ENCODE measurements at regions not wholly inside any gene's neighbourhood (a gene's known extent, or its start where the extent isn't known, plus 50 kb on each side); places are given as distances from the start of the nearest gene placed in this dataset.
A peak's percentile ranks its signal among the peaks of the same experiment; 100 is the strongest.

DNA sequence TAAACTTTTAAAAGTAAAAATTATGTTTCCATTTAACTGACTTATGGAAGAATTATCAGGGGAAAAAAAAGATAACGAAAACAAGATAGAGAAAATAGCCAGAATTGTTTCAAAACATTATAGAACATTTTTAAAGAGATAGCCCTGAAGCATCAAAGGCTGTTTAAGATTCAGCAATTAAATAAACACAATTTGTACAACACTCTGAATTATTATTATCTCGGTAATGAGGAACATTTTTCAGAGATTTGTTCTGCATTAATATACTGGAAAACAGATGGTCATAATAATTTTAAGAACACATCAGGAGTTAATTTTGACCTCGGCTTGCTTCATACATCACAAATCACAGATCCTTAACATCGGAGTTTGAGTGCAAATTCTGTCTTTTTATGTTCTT lies 643.8 kb downstream of the SORCS1 start:
- FAIRE-seq (no peak), DNase-seq (ENCODE audit: low spot score) (no peak)

DNA sequence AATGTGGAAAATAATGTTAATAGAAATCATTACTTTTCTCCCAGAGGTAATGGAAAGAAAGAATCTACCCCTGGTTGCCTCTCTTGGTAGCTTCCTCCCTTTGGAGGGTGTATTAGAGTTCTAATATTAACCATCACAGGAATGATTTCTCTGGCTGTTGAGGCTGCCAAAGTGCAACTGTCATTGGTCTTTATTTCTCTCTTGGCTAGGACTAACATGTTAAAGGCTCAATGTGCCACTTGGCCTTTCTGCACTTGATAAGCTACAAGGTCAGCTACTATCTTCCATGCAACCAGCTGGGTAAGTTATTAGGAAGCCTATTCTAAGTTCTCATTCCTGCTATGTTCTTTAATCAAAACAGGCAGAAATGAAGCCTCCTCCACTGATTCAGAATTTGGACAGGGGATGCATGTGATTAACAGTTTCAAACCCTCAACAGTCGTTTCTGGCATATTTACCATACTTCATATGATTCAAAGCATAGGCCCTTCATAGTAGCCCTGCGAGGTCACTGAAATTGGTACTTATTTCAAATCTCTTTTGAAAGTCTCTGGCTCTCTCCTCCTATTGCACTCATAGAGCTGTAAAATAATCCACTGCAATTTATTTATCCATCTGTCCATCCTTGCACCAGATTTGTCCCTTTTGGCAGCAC lies 645.0 kb downstream of the SORCS1 start:
- FAIRE-seq = no peak
- no peak for DNase-seq (ENCODE audit: low spot score)

DNA sequence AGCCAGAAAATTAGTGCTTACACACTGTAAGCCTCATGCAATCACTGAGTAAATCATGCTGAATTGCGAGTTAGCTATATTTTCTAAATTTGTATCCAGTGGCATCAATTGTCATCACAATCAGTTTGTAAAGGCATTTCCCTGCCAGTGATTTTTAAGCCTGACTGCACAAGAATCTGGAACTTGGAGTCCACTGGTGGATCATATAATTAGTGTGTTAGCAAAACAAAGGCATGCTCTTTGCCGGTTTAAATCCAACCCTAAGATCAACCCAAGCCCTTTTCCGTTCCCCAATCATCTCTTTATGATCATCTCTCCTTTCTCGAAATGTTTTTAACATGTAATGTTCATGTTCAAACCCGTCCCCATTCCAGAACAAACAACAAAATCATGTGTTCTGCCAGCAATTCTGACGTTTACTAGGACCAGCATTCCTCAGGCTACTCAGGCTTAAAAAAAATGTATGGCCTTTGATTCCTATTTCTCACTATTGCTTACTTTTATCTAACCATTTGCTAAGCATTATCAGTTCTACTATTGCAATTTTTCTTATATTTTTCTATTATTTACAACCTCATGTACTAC lies 649.2 kb downstream of the SORCS1 start:
- FAIRE-seq (peak; percentile 44), DNase-seq (ENCODE audit: low spot score) (no peak)

DNA sequence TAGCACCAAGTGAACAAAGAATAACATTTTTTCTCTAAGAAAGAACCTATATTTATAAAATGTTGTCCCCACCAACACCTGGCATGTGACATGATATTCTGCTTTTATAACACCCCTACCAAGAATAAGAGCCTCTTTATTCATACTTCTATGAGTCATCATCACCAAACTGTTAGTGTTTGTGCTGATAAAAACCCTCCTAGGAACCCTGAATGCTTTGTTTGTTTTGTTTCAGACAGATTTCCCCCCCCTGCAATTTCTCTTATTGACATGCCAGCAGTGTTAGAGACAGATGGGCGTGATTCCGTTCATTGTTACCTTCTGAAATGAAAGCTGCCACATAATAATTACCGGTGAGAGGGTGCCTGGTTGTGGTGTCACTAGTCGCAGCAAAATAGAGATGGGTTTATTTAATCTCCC lies 651.1 kb downstream of the SORCS1 start:
- no peak for FAIRE-seq

DNA sequence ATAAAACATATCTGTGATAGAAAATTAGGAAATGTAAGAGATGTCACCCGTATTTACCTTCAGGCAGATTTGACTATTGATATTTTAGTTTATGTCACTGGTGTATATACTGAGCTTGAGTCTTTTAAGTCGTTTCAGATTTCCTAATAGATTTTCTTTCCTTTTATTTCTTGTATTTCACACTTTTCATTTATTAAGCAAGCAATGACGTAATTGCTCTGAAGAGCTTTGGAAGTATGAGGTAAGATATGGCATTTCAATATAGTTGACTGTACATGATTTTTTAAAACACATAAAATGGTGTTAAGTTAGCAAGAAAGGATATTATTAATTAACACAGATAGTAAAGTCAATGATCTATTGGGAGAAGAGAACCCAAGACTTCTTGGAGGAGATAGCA lies 652.6 kb downstream of the SORCS1 start:
- DNase-seq (ENCODE audit: low spot score) (no peak), FAIRE-seq (no peak)

More for the DNA sequence above, 651.1 kb downstream of the SORCS1 start:
- DNase-seq (ENCODE audit: low spot score) = peak; percentile 49

DNA sequence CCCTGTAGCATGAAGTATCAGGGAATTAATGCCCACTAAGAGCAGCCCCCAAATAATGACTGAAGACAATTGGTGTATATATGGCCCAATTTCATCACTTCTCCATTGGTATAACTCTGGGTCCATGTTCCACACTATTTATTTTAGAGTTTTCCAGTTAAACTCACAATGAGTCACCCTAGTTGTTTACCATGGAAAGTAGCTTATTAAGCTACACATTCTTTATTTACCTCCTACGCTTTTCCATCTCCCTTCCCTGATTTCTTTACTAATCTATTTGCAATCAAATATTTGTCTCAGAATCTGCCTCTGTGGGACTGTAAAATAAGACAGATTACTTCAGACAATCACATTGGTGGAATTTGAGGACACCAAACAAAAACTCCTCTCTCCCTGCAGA lies 655.6 kb downstream of the SORCS1 start:
- FAIRE-seq (no peak), DNase-seq (ENCODE audit: low spot score) (no peak)

DNA sequence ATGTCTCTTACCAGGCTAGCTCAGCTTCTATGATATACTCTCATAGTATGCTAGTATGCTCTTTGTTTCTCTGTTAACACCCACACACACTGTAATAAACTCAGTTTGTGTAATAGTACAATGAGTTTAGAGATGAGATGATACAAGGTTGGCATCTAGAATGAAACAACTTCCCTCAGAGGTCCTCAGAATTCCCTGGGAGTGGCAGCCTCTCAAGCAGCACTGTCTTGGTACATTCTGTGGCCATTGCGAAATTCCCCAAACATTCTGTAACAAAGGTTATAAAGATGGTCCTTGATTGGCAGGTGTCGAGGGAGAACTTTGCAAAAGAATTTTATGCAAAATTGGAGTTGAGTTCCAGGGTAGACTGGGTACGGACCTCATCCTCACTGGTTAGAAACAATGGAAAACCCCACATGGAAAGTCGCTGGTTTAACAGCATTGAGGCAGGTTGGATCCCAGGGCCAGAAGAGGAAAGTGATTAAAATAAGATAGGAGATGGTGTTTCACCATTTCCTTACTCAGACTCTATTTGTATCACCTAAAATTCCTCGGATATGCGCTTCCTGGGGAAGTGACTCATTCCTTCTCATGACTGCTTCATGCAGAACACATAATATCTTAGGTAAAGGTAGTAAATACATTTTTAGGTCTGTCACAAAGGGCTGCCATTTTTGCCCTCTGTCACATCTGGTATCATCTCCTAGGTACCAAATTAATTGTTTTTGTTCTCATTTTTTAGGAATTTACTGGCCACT lies 657.8 kb downstream of the SORCS1 start:
- DNase-seq (ENCODE audit: low spot score) (peak; percentile 18), FAIRE-seq (no peak)

DNA sequence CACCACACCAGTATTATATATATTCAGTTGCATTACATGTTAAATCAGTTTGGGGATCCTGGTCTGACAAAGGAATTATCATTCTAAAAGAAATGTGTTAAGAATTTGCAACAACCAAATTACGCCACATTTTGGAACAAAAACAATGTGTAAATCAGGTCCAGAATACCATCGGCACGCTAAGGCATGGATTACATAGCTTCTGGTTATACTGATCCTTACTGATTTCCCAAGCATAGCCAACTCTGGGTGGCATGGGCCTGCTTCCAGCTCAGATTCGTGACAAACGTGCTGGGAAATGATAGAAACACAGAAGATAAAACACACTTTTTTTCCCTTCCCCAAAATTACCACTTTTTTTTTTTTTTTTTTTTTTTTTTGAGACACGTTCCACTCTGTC lies 660.0 kb downstream of the SORCS1 start:
- no peak for FAIRE-seq
- no peak for DNase-seq (ENCODE audit: low spot score)

DNA sequence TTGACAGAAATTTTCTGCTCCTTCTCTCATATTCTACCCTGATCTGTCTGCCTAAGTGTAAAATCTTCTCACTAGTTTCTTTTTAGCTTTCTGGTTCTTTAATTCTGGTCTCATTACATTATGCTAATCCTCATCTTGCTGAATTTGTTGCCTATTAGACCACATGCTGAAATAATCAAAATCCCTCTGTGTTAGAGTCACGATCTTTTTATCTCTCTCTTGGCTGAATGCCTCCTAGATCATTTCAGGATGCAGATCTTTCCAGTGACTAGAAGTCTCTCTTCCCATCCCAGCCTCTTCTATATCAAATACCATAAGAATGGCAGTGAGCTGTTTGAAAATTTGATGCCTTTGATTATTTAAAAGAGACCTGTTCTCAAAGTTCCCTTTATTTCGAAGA lies 661.9 kb downstream of the SORCS1 start:
- FAIRE-seq = no peak

DNA sequence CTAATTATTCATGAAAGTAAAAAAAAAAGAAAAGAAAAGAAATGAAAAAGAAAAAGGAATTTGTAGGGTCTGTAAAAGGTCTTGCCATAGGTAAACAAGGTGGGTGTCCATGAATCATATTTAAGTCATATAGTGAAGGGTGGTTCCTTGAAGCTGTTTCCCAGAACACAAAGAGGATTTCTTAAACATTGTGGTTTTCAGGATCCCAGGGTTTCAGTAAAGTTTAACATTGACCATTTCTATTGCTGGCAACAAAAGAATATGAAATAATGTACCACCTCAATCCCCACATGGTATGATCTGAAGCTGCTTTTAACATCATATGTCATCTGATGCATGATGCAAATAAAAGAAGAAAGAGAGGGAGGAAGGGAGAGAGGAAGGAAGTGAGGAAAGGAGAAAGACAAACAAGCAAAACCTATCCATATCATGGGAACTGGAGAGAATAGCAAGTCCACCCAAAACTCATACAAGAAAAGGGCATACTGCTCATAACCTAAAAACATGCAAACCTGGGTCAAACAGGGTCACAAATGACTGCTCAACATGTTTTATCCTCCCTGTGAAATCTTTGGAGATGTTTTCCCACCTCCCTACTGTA lies 663.5 kb downstream of the SORCS1 start:
- FAIRE-seq (no peak), DNase-seq (ENCODE audit: low spot score) (no peak)

More for the DNA sequence above, 661.9 kb downstream of the SORCS1 start:
- no peak for DNase-seq (ENCODE audit: low spot score)

DNA sequence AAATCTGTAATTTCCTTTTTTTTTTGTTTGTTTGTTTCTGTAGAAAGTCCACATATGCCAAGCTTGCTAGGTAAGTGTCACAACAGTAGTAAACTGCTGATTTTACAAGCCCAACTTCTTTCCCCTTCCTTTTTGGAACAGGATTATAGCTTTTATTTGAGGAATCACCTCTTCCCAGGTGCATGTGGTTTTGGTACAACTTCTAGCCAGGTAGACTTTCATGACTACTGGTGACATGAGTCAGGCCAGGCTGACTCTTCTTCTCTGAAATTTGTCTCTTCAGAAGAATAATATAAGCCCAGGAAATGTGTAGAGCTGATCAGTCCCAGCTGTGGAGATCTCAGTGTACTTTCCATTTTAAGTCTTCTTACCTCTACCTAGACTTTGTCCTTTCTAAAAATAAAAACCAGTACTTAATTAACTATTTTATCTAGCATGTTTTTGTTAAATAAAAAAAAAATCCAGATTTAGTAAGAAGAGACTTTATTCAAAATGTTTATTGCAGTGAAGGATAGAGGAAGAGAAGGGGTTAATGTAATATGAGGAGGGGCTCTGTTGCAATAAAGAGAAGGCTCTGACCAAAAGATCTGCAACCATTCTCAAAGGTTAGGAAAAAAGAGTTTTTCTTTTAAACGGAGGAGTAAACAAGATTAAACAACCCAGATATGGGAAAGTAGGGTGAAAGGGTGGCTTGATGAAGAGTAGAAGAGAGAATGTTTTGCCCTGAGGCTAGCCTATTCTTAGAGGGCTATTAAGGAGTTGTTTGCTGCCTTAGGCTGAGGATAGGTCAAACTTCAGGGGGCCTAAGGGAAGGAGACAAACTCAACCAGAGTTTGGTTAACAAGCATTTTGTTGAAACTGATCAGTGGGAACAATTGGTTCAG lies 664.2 kb downstream of the SORCS1 start:
- no peak for FAIRE-seq
- no peak for DNase-seq (ENCODE audit: low spot score)

DNA sequence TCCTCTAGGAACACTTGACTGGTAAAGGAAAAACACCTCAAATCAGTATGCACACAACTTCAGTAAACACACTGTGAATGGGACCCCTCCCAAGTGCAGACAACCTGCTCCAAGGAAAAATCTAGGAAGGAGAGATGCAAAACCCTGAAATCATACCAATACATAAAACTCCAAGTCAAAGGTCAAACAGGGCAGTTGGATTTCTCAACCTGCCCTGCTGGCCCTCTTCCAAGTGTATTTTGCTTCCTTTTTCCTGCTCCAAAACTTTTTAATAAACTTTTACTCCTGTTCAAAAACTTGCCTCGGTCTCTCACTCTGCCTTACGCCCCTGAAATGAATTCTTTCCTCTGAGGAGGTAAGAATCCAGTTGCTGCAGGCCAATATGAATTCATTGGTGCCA lies 665.1 kb downstream of the SORCS1 start:
- FAIRE-seq (no peak), DNase-seq (ENCODE audit: low spot score) (no peak)

DNA sequence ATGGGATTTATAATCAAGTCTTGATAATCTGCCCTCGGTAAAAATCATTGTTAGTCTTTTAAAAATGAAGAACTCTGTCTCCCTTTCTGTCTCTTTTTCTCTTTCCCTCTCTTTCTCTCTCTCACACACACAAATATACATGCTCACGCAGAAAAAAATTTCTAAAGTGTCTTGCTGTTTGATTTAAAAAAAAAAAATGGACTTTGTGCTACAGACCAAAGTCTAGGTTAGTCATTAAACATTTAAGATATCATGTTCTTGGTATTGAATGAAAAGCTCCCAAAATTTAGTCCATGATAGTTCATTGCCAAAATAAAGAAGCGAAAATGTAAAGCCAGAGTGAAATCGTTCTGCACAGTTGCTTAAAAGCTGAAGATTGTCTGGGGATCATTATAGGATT lies 665.8 kb downstream of the SORCS1 start:
- FAIRE-seq (no peak), DNase-seq (ENCODE audit: low spot score) (no peak)

DNA sequence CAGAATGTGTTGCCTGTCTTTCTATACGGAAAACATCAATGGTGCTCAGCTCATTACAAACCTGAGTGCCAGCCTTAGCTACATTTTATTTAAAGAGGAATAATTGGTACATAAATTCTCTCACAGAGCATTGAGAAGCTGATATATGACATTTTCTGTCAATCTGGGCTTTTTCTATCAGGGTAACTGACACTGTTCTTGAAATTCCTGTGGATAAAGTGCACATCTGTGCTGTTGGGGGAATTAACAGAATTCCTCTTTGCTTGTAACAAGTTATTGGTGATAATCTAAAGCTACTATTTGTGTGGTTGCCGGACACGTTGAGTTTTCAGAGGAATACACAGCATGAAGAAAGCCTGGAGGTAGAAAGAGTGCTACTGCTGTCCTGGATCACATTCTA lies 668.6 kb downstream of the SORCS1 start:
- DNase-seq (ENCODE audit: low spot score) (no peak), FAIRE-seq (no peak)

DNA sequence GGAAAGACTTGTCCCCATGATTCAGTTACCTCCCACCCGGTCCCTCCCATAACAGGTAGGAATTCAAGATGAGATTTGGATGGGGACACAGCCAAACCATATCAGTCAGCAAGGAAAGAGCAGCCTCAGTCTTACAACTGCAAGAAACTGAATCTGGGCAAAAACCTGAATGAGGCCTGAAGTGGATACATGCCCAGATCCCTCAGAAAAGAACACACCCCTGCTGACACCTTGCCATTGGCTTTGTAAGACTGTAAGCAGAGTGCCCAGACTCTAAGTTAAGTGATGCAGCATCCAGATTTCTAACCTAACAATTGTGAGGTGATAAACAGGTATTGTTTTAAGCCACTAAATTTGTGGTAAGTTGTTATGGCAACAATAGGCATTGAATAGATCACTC lies 670.8 kb downstream of the SORCS1 start:
- DNase-seq (ENCODE audit: low spot score) = no peak
- no peak for FAIRE-seq

DNA sequence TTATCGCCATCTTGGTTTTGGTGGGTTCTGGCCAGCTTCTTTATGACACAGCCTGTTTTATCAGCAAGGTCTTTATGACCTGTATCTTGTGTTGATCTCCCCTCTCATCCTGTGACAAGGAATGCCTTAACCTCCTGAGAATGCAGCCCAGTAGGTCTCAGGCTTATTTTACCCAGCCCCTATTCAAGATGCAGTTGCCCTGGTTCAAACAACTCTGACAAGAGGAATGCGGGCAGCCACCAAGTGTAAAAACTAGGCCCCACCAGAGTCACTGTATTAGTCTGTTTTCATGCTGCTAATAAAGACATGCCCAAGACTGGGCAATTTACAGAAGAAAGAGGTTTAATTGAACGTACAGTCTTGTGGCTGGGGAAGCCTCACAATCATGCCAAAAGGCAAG lies 671.3 kb downstream of the SORCS1 start:
- DNase-seq (ENCODE audit: low spot score) (no peak), FAIRE-seq (no peak)

DNA sequence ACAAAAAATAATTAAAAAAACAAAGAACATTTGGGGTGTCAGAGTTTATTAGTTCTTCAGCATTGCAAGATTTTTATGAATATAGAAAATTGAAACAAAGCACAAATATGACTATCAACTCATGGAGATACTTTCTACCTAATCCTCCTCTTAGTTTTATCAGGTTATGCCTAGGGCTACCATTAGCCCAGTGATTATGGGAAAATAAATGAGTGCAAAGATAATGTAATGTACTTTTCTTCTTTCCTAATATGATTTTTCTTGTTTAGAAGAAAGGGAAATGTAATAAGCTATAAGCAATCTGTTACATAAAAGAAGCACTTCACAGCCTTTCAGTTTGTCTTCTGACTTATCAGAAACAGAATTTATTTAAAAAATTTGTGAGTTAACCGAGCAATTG lies 676.8 kb downstream of the SORCS1 start:
- DNase-seq (ENCODE audit: low spot score) (no peak), FAIRE-seq (no peak)

DNA sequence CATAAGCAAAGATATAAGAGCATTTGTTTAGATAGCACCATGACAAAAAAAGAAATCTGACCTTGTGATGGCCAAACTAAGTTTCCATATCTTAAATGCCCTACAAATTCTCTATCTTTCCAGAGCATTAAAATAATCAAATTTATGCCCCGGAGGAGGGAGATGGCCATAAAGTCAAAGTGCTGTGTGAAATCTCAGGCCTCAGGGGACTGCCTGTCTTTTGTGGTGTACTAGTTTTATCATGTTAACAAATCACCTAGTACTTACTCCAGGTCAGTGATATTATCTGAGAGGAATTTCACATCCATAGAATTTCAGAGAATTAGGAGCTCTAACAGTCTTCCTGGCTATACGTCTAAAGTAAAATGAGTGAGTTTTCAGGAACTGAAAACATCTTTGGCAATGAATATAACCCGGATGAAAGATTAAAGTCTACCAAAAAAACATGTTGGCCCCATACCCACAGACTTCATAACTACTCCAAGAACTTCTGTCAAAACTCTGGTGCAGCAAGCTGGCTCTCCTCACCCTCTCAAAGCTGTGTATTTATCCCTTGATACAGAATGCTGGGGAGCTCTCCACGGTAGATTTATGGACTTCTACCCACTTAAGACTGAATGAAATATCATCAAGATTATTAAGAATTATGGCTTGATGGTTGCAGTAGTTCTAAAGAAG lies 682.8 kb downstream of the SORCS1 start:
- FAIRE-seq (no peak), DNase-seq (ENCODE audit: low spot score) (no peak)

DNA sequence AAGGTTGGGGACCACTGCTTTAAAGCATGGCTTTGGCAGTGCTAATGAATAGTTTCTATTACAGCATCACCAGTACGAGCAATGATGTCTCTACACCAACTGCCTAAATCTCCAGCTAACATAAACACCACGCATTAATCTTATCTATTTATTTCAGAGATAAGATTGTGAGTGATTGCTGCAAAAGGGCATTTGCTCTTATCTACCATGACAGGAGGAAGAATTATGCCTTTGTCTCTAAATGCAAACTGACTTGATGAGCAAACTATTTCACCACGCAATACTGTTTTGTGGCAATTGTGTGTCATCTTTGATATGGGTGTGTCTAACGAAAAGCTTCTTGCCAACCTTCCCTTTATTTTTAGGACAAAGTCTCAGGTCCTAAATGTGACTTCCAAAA lies 684.9 kb downstream of the SORCS1 start:
- FAIRE-seq = no peak

DNA sequence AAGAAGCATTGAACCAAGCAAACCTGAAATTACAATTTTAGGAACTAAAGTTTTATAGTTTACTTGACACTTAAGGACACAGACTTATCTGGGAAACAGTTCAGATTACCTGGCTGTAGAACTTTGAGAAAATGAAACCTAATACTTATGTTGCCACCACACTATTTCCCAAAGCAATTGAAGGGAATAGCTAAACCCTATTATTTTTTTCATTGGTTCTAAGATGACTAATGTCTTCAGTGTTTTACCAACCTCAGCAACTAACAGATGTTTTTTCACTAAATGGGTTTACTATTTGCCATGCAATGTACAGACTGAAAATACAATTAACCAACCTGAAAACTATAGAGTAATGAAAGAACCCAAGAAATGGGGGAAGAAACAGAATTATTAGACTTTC lies 689.6 kb downstream of the SORCS1 start:
- FAIRE-seq (no peak), DNase-seq (ENCODE audit: low spot score) (no peak)

More for the DNA sequence above, 684.9 kb downstream of the SORCS1 start:
- DNase-seq (ENCODE audit: low spot score) = no peak

Data from urothelium cell line (cell line).